T-cell (primary cell): ENCODE measurements at regions not wholly inside any gene's neighbourhood (a gene's known extent, or its start where the extent isn't known, plus 50 kb on each side); places are given as distances from the start of the nearest gene placed in this dataset.

Experiments used
- ATAC-seq, 4 experiments: fragments of 200-7000 bp in 3 of 4; fragments of 150-1000 bp in 1 of 4; cut with Tn5 transposase; replicated peaks in 1 of 4; 1 replicate in 3 of 4; 2 replicates in 1 of 4; pipeline ENCODE4 v1.10.0; 2021; ENCODE audit warnings: moderate library complexity in 3 of 4, mild to moderate bottlenecking in 2 of 4, moderate number of reproducible peaks in 1 of 4
- CTCF ChIA-PET, 2 donors: fragments of 300-600 bp; sonication (Branson Sonifier 250); formaldehyde crosslinking; loops; one replicate each; lab custom pipeline; 2022; ENCODE audit warnings: antibody characterized with exemption in 2 of 2; lab: Charles Lee
- POLR2A ChIA-PET, 2 donors: fragments of 300-600 bp; sonication (Branson Sonifier 250); formaldehyde crosslinking; loops; one replicate each; lab custom pipeline; 2022; ENCODE audit warnings: antibody characterized with exemption in 2 of 2; lab: Charles Lee
- DNase-seq, 35 experiments: peaks; one replicate each; pipeline versions ENCODE4 v3.0.0 to v3.0.0-alpha.2; 2013 to 2023
- H3K27ac ChIP-seq: one replicate; pipeline ENCODE4 v1.5.1; 2013; ENCODE audit warnings: low read length
- H3K27me3 ChIP-seq, 2 experiments: replicated peaks in 1 of 2; 1 replicate in 1 of 2; 2 replicates in 1 of 2; pipeline versions ENCODE4 v1.6.1 to v1.7.0; 2013; ENCODE audit warnings: low read length in 1 of 2, mixed read lengths in 1 of 2; ENCODE audit not compliant: control insufficient read depth in 2 of 2, insufficient read depth in 2 of 2; ENCODE audit errors: extremely low read depth in 1 of 2
- H3K36me3 ChIP-seq, 2 donors: 1 replicate in 1 of 2; 2 replicates in 1 of 2; pipeline versions ENCODE4 v1.6.1 to v1.7.0; 2013; ENCODE audit warnings: low read length in 1 of 2; ENCODE audit not compliant: control insufficient read depth in 2 of 2, insufficient read depth in 1 of 2; ENCODE audit errors: extremely low read depth in 1 of 2
- H3K4me1 ChIP-seq, 2 experiments: 1 replicate in 1 of 2; 2 replicates in 1 of 2; pipeline versions ENCODE4 v1.6.1 to v1.7.0; 2013; ENCODE audit warnings: low read length in 2 of 2, mixed read lengths in 1 of 2; ENCODE audit not compliant: insufficient read depth in 2 of 2, control insufficient read depth in 1 of 2; ENCODE audit errors: extremely low read depth in 1 of 2
- H3K4me3 ChIP-seq, 2 donors: 1 replicate in 1 of 2; 2 replicates in 1 of 2; pipeline versions ENCODE4 v1.5.1 to v1.7.0; 2013; ENCODE audit warnings: mild to moderate bottlenecking in 2 of 2, low read length in 1 of 2, moderate library complexity in 1 of 2; ENCODE audit not compliant: control insufficient read depth in 1 of 2; ENCODE audit errors: extremely low read depth in 1 of 2
- H3K9me3 ChIP-seq: 2 replicates; pipeline ENCODE4 v1.7.0; 2013
- H3K27ac Mint-ChIP-seq, 2 donors: one replicate each; pipeline ENCODE4 v1.8.0; 2020 to 2021; ENCODE audit warnings: mild to moderate bottlenecking in 2 of 2, mixed read lengths in 2 of 2
- H3K27me3 Mint-ChIP-seq, 2 donors: one replicate each; pipeline ENCODE4 v1.8.0; 2021 to 2022; ENCODE audit warnings: mixed read lengths in 2 of 2
- H3K36me3 Mint-ChIP-seq: one replicate; pipeline ENCODE4 v1.8.0; 2021; ENCODE audit warnings: mixed read lengths
- H3K4me1 Mint-ChIP-seq, 3 donors: one replicate each; pipeline ENCODE4 v1.8.0; 2020 to 2022; ENCODE audit warnings: mixed read lengths in 3 of 3, mild to moderate bottlenecking in 1 of 3
- H3K4me3 Mint-ChIP-seq, 3 donors: one replicate each; pipeline ENCODE4 v1.8.0; 2020 to 2022; ENCODE audit warnings: mild to moderate bottlenecking in 3 of 3, mixed read lengths in 3 of 3, moderate library complexity in 3 of 3
- H3K9me3 Mint-ChIP-seq, 3 donors: one replicate each; pipeline ENCODE4 v1.8.0; 2020 to 2022; ENCODE audit warnings: mixed read lengths in 3 of 3
- WGBS: methylation state at CpG from one replicate; pipeline ENCODE4 v1.1.5; 2013; ENCODE audit warnings: missing lambda C conversion rate; ENCODE audit not compliant: insufficient coverage; 5-methylcytosine and 5-hydroxymethylcytosine counted together

DNA sequence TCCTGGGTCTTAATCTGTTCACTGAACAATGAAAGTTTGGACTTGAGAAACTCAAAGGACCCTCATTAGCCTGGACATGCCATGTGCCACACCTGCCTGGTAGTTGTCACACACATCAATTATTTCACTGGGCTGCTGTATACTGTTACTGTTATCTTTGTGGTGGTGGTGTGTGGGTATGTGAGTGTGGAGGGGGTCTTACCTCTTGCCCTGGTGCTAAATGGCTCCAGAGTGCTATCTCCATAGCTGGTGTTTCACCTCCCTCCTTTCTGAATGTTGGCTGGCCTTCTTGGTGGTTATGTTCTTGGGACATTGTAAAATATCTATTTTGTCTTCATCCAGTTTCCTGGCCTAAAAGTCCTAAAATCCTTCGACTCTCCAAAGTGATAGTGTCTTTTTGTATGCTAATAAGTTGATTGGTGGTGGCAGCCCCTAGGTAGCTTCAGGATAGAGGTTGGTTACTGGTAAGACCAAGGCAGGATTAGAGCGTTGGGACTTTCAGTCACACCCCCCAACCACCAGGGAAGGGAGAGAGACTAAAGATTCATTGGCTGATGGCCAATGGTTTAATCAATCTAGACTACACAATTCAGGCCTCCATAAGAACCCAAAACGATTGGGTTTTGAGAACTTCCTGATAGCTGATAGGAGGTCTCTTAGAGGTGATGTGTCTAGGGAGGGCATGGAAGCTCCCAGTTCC, 328.1 kb downstream of the MYCN start:
- no peak overlapping the region for H3K27ac Mint-ChIP-seq
- no peak for DNase-seq
- no peak overlapping the region for H3K27ac ChIP-seq
- ChIA-PET CTCF (no interaction called here), POLR2A (no interaction called here)
- H3K36me3 ChIP-seq, result no peaks in the 10 kb centered on the region
- H3K9me3 Mint-ChIP-seq, result peaks cover 0 to 3% (median 0%) of the 10 kb centered on the region in 3 donors
- no peak overlapping the region for H3K4me3 ChIP-seq
- no peak overlapping the region for H3K4me3 Mint-ChIP-seq
- no CpG with 5 or more reads among the region's 3 CpGs for WGBS
- no peaks in the 10 kb centered on the region for H3K27me3 ChIP-seq
- no peaks in the 10 kb centered on the region for H3K9me3 ChIP-seq
- H3K36me3 Mint-ChIP-seq, result no peaks in the 10 kb centered on the region
- H3K27me3 Mint-ChIP-seq, result peaks cover 1 to 9% of the 10 kb centered on the region in 2 donors
- no peaks in the 10 kb centered on the region for H3K4me1 ChIP-seq
- H3K4me1 Mint-ChIP-seq, result no peaks in the 10 kb centered on the region
- peak in 1 of 4 experiments; percentile 34 for ATAC-seq

DNA sequence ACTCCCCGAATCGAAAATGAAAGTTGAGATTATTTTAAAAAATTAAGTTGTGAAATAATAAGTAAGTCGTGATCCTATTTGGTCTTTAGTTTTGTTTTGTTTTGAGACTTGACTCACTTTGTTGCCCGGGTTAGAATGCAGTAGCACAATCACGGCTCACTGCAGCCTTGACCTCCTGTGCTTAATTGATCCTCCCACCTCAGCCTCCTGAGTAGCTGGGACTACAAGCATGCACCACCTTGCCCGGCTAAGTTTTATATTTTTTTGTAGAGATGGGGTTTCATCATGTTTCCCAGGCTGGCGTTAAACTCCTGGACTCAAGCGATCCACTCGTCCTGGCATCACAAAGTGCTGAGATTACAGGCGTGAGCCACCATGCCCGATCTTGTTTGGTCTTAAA, 326.2 kb downstream of the MYCN start:
- H3K9me3 ChIP-seq, result no peaks in the 10 kb centered on the region
- no peaks in the 10 kb centered on the region for H3K4me1 Mint-ChIP-seq
- ATAC-seq (no peak), DNase-seq (no peak)
- CTCF ChIA-PET, result interaction anchor here in 1 of 2 donors (0.7 kb wide), 1 partner anchor 213 kb away, joined by 3 read pairs; no protein-coding TSS in a partner anchor
- H3K36me3 Mint-ChIP-seq, result no peaks in the 10 kb centered on the region
- H3K4me1 ChIP-seq, result no peaks in the 10 kb centered on the region
- POLR2A ChIA-PET, result no interaction called here
- no peak overlapping the region for H3K27ac ChIP-seq
- H3K4me3 ChIP-seq, result no peak overlapping the region
- H3K27me3 Mint-ChIP-seq, result peaks cover 0 to 4% of the 10 kb centered on the region in 2 donors
- H3K36me3 ChIP-seq, result no peaks in the 10 kb centered on the region
- no peak overlapping the region for H3K27ac Mint-ChIP-seq
- H3K27me3 ChIP-seq, result no peaks in the 10 kb centered on the region
- 93% methylated on average over 3 of the region's 11 CpGs for WGBS
- no peak overlapping the region for H3K4me3 Mint-ChIP-seq
- H3K9me3 Mint-ChIP-seq, result no peaks in the 10 kb centered on the region

DNA sequence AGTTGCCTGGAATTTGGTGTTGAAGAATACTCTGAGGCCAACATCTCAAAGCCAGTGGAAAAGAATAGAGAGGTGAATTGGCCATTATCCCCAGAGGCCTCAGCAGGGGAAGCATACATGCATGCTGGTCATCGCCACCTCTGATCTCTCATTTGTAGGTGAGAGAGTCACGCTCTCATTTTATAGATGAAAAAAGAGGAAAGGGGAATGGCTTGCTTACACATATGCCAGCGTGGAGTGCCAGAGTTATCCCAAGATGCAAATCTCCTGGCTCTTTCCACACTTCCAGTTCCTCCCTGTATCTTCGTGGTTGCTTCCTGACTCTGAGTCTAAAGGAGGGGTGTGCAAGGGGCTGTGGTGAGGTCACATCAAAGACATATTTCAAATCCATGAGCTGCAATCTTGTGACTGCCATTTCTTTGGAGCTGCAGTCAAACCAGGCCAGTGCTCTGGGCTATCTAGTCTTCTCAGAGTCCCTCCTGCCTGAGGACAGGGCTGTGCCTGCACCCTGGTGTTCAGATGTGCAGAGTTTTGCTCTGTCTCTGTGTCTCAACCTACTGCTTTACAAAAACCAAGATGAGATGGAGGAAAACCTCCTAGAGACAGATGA, 324.7 kb downstream of the MYCN start:
- ChIA-PET CTCF (interaction anchor here in 1 of 2 donors (0.6 kb wide), 1 partner anchor 18 kb away, joined by 3 read pairs; no protein-coding TSS in a partner anchor), POLR2A (no interaction called here)
- H3K4me3 ChIP-seq, result no peak overlapping the region
- no peaks in the 10 kb centered on the region for H3K4me1 ChIP-seq
- 100% methylated on average over 2 of the region's 4 CpGs for WGBS
- H3K4me3 Mint-ChIP-seq, result no peak overlapping the region
- H3K4me1 Mint-ChIP-seq, result no peaks in the 10 kb centered on the region
- no peak overlapping the region for H3K27ac ChIP-seq
- DNase-seq (no peak), ATAC-seq (no peak)
- no peaks in the 10 kb centered on the region for H3K27me3 ChIP-seq
- H3K36me3 Mint-ChIP-seq, result no peaks in the 10 kb centered on the region
- no peaks in the 10 kb centered on the region for H3K36me3 ChIP-seq
- H3K9me3 ChIP-seq, result no peaks in the 10 kb centered on the region
- peaks cover 0 to 4% of the 10 kb centered on the region in 2 donors for H3K27me3 Mint-ChIP-seq
- H3K9me3 Mint-ChIP-seq, result no peaks in the 10 kb centered on the region
- no peak overlapping the region for H3K27ac Mint-ChIP-seq

DNA sequence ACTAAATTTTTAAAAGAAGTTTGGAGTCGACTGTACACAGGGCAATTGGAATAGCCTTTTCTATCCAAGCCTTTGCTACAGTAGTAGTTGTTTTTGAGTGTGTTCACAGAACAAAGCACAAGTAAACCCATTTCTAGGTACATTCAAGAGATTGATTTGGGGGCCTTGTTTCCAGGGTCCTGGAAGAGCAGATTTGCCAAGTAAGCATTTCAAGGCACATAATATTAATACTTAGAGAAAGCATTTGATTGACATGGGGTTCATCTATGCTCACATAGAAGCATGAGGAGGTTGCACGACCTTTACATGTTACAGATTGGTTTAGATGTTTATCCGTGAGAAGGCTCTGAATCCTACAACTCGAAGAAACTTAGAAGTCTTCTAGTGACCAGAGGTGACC, 324.1 kb downstream of the MYCN start:
- H3K4me1 ChIP-seq, result no peaks in the 10 kb centered on the region
- no peak overlapping the region for H3K27ac Mint-ChIP-seq
- POLR2A ChIA-PET, result no interaction called here
- H3K4me3 Mint-ChIP-seq, result no peak overlapping the region
- H3K27me3 ChIP-seq, result no peaks in the 10 kb centered on the region
- H3K36me3 ChIP-seq, result no peaks in the 10 kb centered on the region
- H3K36me3 Mint-ChIP-seq, result no peaks in the 10 kb centered on the region
- H3K9me3 Mint-ChIP-seq, result no peaks in the 10 kb centered on the region
- no peaks in the 10 kb centered on the region for H3K4me1 Mint-ChIP-seq
- no peak overlapping the region for H3K27ac ChIP-seq
- H3K27me3 Mint-ChIP-seq, result peaks cover 0 to 4% of the 10 kb centered on the region in 2 donors
- CTCF ChIA-PET, result no interaction called here
- no peak overlapping the region for H3K4me3 ChIP-seq
- ATAC-seq (no peak), DNase-seq (no peak)
- 94% methylated on average over 2 of the region's 4 CpGs for WGBS
- H3K9me3 ChIP-seq, result no peaks in the 10 kb centered on the region

DNA sequence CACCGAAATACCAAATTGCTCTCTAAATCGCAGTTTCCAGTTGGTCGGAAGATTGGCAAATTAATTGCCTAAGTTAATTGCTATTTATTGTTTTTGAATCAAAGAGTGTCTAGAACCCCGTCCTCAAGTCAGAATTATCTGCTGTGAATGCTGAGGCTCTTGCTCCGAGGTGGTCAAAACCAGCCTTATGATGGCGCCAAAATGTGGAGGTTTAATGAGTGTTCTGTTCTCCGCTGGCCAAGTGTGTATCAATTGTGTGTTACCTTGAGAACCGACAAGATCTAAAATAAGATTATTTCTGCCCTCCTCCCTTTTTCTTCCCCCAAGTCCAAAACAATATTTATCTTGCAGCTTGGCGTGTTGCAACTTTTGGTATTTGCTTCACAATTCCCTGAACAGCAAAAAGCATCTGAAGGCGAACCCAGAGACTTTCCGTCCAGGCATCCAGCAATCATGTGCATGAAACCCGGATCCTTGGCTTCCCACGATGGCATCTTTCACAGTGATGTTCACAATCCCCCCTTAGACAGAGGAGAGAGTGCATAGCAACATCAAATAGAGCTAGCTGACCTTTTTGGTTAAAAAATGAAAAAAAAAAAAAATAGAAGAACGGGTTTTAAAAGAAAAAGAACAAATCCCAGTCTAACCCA, 323.0 kb downstream of the MYCN start:
- no peak overlapping the region for H3K4me3 ChIP-seq
- Mint-ChIP-seq H3K4me3 (no peak overlapping the region), H3K27me3 (no peaks in the 10 kb centered on the region), H3K9me3 (no peaks in the 10 kb centered on the region), H3K36me3 (no peaks in the 10 kb centered on the region), H3K4me1 (no peaks in the 10 kb centered on the region), H3K27ac (no peak overlapping the region)
- no peak for ATAC-seq
- CTCF ChIA-PET, result interaction anchor here in 1 of 2 donors (0.7 kb wide), 1 partner anchor 228 kb away, joined by 4 read pairs; no protein-coding TSS in a partner anchor
- H3K9me3 ChIP-seq, result no peaks in the 10 kb centered on the region
- POLR2A ChIA-PET, result no interaction called here
- no peaks in the 10 kb centered on the region for H3K4me1 ChIP-seq
- H3K27ac ChIP-seq, result no peak overlapping the region
- no peaks in the 10 kb centered on the region for H3K36me3 ChIP-seq
- no peaks in the 10 kb centered on the region for H3K27me3 ChIP-seq
- 85% methylated on average over 6 of the region's 14 CpGs for WGBS
- DNase-seq, result no peak

DNA sequence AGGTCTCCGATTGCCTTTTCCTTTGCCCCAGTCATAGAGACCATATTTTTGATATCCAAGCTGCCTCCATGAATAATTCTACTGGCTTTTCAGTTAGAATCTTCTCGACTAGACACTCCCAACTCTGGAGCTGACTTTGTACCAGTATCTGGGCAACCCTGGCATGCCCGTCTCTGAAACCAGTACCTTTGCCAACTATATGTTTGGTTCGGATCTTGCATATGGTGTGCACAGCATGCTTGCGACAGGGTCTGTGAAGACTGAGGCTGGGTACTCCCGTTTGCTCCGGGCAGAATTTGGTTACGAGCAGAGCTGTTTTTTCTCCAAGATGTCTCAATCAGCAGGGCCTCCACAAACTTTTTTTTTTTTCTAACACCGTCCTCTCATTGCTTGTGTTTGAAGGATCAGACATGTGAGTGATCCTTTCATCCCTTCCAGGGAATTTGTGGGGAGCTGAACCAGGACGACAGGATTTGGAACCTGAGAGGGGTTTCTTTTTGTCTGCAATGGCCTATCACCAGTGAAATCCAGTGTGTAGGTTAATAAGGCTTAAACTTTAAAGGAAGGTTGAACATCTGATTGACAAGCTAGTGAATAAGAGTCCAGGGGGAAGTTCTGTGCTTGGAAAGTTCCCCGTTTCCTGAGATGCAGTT, 322.3 kb downstream of the MYCN start:
- Mint-ChIP-seq H3K4me3 (no peak overlapping the region), H3K36me3 (no peaks in the 10 kb centered on the region), H3K4me1 (peaks cover 0 to 4% (median 4%) of the 10 kb centered on the region in 3 donors), H3K27me3 (no peaks in the 10 kb centered on the region), H3K9me3 (no peaks in the 10 kb centered on the region), H3K27ac (no peak overlapping the region)
- WGBS, result 96% methylated on average over 6 of the region's 11 CpGs
- ChIA-PET CTCF (interaction anchor here in 1 of 2 donors (0.7 kb wide), 1 partner anchor 227 kb away, joined by 4 read pairs; no protein-coding TSS in a partner anchor), POLR2A (interaction anchor here in 1 of 2 donors (0.6 kb wide), 1 partner anchor 796 kb away, joined by 3 read pairs; no protein-coding TSS in a partner anchor)
- DNase-seq (no peak), ATAC-seq (no peak)
- no peaks in the 10 kb centered on the region for H3K27me3 ChIP-seq
- no peaks in the 10 kb centered on the region for H3K36me3 ChIP-seq
- no peak overlapping the region for H3K27ac ChIP-seq
- no peaks in the 10 kb centered on the region for H3K4me1 ChIP-seq
- H3K9me3 ChIP-seq, result no peaks in the 10 kb centered on the region
- H3K4me3 ChIP-seq, result no peak overlapping the region
